Left lobe of liver (tissue), 2 donors: ENCODE measurements at regions not wholly inside any gene's neighbourhood (a gene's known extent, or its start where the extent isn't known, plus 50 kb on each side); places are given as distances from the start of the nearest gene placed in this dataset.

Experiments used
- ATAC-seq: fragments of 200-7000 bp; cut with Tn5 transposase; one replicate; pipeline ENCODE4 v1.9.1; 2020; ENCODE audit warnings: mild to moderate bottlenecking, moderate library complexity
- DNase-seq: peaks from one replicate; pipeline ENCODE4 v3.0.0-alpha.2; 2020; ENCODE audit warnings: low spot score
- donor health status: DM: no; HTN: no; CAD: no; lungs with moderate emphysema.
- donor health status: DM: no; HTN: yes; CAD: no.

DNA sequence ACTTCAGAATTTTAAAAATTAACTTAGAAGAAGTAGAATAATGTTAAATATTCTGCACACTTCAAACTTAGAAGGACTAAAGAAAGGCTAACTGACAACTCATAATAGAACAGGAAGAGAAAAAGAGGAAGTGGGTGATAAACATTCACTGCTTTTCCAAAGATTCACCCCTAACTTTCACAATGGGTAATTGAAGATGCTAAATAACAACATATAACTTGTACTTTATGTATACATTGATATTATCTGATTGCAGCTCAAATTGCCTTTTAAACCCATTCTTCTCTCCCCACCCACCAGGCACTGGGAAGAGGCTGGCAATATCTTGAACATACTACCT is 376.6 kb downstream of the EFNA5 start:
- DNase-seq (no peak), ATAC-seq (no peak)

DNA sequence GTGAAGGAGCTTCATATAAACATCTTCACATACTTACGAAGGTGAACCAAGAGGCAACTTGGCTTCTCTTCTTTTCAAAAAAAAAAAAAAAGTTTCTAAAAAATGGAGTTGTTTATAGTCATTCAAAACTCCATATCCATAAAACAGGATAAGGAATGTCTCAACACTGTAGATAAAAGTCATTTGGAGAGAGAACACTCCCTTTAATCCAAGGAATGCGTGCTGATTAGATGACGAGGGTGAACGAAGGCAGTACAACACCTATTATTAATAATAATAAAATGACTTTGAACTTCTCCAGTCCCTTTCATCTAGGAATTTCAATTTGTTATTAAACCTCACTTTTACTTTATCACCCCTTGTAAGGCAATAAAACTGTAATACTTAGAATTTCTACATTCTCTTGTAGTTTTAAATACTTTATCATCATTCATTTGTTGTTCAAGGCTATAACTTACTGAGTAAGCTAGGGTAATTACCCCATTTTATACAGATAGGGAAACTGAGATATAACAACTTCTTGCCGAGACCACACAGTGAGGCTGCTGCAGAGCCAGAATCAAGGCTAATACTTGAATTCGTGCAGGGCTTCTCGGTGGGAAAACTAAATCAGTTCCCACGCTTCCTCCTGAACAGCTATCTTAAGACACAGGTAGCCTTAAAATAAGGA is 377.1 kb downstream of the EFNA5 start:
- DNase-seq = no peak

GRCh38 chr5:107291866-107292265 is 378.9 kb downstream of the EFNA5 start:
- ATAC-seq = no peak
- DNase-seq = no peak

More for the DNA sequence above, 377.1 kb downstream of the EFNA5 start:
- ATAC-seq = no peak

DNA sequence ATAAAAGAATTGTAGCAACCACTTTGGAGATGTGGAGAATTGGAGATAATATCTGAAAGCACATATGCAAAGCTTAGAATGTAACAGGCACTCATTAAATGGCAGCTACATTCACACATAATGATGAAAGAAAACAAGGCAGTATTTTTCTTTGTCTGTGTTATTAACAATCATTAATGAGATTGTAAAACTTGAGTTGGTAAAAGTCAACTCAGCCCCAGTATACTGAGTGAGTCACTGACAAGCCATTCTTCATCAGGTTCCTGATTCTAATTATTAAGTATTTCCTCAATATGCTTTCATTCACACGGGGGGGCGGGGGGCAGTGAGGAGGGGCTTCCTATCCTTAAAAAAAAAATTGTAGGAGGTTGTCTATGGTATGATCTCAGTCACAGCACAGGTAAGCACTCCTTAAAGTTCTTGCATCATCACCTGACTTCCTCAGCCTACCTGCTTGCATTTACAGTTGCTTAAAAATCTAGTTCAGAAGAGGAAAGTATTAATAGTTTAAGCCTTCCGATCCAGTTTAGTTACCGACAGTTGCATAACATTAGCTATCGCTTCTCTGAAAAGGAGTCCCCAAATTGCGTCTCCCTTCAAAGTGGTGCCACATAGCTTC is 379.8 kb downstream of the EFNA5 start:
- DNase-seq = no peak
- no peak for ATAC-seq

- ATAC-seq (no peak), DNase-seq (no peak)
These were observed 381.6 kb downstream of the EFNA5 start for GRCh38 chr5:107289030-107289714.

- DNase-seq = no peak
- ATAC-seq = no peak
These were observed 384.2 kb downstream of the EFNA5 start for GRCh38 chr5:107286447-107287098.

DNA sequence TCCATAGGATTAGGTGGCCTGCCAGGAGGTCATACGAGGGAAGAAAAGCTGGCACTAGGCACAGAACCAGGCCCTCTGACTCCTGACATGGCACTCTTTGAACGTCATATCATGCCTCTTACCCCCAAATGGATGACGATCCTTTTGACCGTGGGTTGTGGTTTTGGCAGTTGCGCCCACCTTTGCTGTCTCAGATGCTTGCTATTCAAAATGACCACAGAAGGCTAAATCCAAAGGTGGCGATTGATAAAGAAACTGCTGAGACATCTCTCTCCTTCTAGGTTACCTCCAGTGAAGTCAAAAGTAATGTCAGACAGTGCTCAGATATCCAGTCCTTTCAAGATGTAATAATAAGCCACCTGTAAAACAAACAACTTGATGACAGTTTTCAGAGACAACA is 385.0 kb downstream of the EFNA5 start:
- DNase-seq (no peak), ATAC-seq (no peak)

GRCh38 chr5:107284822-107285525 is 385.8 kb downstream of the EFNA5 start:
- ATAC-seq = no peak
- no peak for DNase-seq

- DNase-seq (no peak), ATAC-seq (no peak)
These were observed 388.7 kb downstream of the EFNA5 start for GRCh38 chr5:107282061-107282460.

DNA sequence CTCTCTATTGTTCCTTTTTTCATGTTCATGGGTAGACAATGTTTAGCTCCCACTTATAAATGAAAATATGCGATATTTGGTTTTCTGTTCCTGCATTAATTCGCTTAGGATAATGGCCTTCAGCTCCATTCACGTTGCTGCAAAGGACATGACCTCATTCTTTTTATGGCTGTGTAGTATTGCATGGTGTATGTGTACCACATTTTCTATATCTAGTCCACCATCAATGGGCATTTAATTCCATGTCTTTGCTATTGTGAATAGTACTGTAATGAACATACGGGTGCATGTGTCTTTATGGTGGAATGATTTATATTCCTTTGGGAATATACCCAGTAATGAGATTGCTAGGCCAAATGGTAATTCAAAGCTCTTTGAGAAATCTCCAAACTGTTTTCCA is 392.0 kb downstream of the EFNA5 start:
- ATAC-seq = no peak
- DNase-seq = no peak

DNA sequence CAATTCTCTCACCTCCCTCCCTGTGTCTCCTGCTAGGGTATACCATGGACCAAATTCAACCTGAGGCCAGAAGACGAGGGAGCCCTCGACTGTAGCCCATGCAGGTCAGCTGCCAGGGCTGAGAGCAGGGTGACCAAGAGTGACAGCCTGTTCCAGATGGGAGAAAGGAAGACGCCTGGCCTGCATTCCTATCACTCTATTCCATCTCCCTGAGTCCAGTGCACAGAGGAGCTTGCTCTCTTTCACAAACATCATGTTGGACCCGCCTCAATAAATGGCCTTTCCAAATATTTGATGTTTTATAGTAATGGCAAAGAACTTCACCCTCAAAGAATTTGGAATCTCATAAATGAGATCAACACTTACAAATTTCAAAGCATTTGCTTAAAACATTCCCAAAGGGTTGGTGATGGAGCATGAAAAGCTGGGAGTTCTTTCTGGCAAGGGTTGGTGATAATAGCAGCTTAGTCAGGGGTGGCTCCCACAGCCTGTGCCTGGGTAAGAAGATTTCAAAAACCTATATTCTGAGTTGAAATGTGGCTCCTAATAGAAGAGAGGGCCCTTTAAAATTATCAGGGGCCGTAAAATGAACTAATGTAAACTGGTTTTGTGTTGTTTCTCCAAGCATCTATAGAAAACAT is 393.1 kb downstream of the EFNA5 start:
- ATAC-seq = no peak
- DNase-seq = no peak

DNA sequence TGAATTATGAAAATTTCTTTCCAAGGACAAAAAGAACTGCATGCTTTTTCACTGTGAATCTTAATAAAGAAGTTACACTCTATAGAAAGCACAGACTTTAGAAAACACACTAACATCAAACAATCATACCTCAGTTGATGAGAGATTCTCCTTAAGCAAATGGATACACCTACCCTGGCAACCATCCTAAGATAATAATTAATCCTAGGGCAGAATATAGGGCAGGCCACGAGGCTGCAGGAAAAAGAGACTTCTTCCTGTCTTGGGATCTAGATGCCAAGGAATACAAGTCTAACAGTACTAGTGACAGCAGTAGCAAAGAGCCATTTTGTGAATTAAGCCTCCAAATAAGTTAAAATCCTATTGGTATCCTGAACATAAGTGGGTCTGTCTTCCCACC is 395.4 kb downstream of the EFNA5 start:
- ATAC-seq (no peak), DNase-seq (no peak)

- no peak for ATAC-seq
- no peak for DNase-seq
These were observed 396.2 kb downstream of the EFNA5 start for GRCh38 chr5:107274571-107274970.

GRCh38 chr5:107272954-107273353 is 397.8 kb downstream of the EFNA5 start:
- ATAC-seq (no peak), DNase-seq (no peak)

- no peak for DNase-seq
- ATAC-seq = no peak
These were observed 398.2 kb downstream of the EFNA5 start for GRCh38 chr5:107272509-107272908.

- ATAC-seq (no peak), DNase-seq (no peak)
These were observed 398.9 kb downstream of the EFNA5 start for GRCh38 chr5:107271682-107272350.

DNA sequence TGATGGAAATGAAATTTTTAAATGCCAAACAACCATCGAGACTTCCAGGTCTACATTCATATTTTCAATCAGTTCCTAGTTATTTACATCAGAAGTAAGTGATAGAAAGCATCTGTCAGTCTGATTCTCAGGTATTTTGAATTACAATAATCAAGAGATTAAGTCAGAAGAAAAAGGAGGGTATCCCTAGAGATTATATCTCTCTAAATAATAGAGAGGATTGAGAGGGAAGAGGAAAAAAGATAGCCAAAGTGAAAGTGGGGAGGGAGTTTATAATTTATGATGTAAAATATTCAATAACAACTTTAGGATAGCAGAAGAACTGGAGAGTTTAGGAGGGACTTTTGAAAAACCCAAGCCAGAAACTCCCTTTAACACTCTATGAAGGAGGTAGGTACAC is 400.2 kb downstream of the EFNA5 start:
- ATAC-seq (no peak), DNase-seq (no peak)

- no peak for ATAC-seq
- DNase-seq = no peak
These were observed 401.1 kb downstream of the EFNA5 start for GRCh38 chr5:107269678-107270077.

- DNase-seq (no peak), ATAC-seq (no peak)
These were observed 401.5 kb downstream of the EFNA5 start for GRCh38 chr5:107269256-107269655.

DNA sequence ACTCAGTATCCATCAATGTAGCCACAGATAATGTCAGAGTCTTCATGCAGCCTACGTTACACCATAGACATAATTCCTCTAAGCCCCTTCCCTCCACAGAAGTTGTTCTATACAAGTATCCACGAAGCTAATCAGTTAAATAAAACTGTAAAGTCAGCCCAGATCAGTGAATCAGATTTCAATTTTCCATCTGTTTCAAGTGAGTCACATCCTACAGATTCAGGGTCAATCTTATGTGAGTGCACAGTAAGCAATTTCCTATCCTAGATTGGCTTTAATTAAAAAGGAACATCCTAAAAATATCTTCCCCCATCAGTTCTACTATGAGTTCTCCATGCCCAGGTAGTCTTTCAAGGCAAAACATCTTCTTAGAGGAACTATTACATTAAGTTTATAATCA is 402.5 kb downstream of the EFNA5 start:
- ATAC-seq (no peak), DNase-seq (no peak)
